Endothelial cell (in vitro differentiated cells): ENCODE measurements at regions not wholly inside any gene's neighbourhood (a gene's known extent, or its start where the extent isn't known, plus 50 kb on each side); places are given as distances from the start of the nearest gene placed in this dataset.
"Not testable (repeated sequence)": the region's sequence is repeated elsewhere in the genome, so short reads cannot be mapped to it uniquely, and the experiment has no call there.

ENCODE experiments used
- DNase-seq: peaks from one replicate; pipeline ENCODE4 v3.0.0; 2021; ENCODE audit warnings: low spot score
- H3K27ac Mint-ChIP-seq: one replicate; pipeline ENCODE4 v1.8.0; 2021; ENCODE audit warnings: mixed read lengths, inconsistent platforms; ENCODE audit not compliant: unreplicated experiment
- H3K27me3 Mint-ChIP-seq: one replicate; pipeline ENCODE4 v1.8.0; 2021; ENCODE audit warnings: mild to moderate bottlenecking, moderate library complexity, mixed read lengths, inconsistent platforms; ENCODE audit not compliant: unreplicated experiment
- H3K36me3 Mint-ChIP-seq: one replicate; pipeline ENCODE4 v1.8.0; 2021; ENCODE audit warnings: mild to moderate bottlenecking, low read depth, mixed read lengths, inconsistent platforms; ENCODE audit not compliant: unreplicated experiment
- H3K4me1 Mint-ChIP-seq: one replicate; pipeline ENCODE4 v1.8.0; 2021; ENCODE audit warnings: mild to moderate bottlenecking, mixed read lengths, inconsistent platforms; ENCODE audit not compliant: unreplicated experiment
- H3K4me3 Mint-ChIP-seq: one replicate; pipeline ENCODE4 v1.8.0; 2021; ENCODE audit warnings: mild to moderate bottlenecking, mixed read lengths, inconsistent platforms; ENCODE audit not compliant: unreplicated experiment
- H3K9me3 Mint-ChIP-seq: one replicate; pipeline ENCODE4 v1.8.0; 2021; ENCODE audit warnings: mixed read lengths, inconsistent platforms; ENCODE audit not compliant: unreplicated experiment
- CTCF ChIP-seq: fragments of 200-600 bp; sonication (generic); IDR thresholded peaks from one replicate; pipeline ENCODE4 v1.5.0; 2021; ENCODE audit warnings: antibody characterized with exemption; ENCODE audit not compliant: unreplicated experiment

DNA sequence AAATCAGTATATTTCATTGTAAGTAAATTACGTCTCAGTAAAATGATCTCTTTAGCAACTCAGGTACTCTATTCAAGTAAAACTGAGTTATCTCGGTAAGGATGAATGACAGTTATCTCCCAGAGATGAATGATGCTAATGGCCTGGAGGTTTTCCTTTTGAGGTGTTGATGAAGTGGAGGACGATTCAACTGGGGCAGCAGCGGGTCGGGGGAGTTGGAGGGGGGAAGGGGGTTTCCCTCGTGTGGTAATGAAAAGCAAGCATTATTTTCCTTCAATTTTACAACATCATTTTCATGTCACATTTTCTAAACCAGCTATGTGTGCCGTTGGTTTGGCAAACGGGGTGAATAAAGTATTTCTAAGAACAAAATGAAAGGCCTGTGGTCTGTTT lies 92.4 kb upstream of the ATXN3L start:
- no peak overlapping the region for H3K27ac Mint-ChIP-seq
- no peak for TF ChIP-seq CTCF
- no peaks in the 10 kb centered on the region for H3K27me3 Mint-ChIP-seq
- no peak overlapping the region for H3K4me3 Mint-ChIP-seq
- no peaks in the 10 kb centered on the region for H3K4me1 Mint-ChIP-seq
- no peaks in the 10 kb centered on the region for H3K36me3 Mint-ChIP-seq
- no peak for DNase-seq
- no peaks in the 10 kb centered on the region for H3K9me3 Mint-ChIP-seq

- TF ChIP-seq CTCF, result no peak
- Mint-ChIP-seq H3K4me3 (no peak overlapping the region), H3K27ac (no peak overlapping the region), H3K9me3 (no peaks in the 10 kb centered on the region), H3K4me1 (no peaks in the 10 kb centered on the region), H3K27me3 (no peaks in the 10 kb centered on the region), H3K36me3 (no peaks in the 10 kb centered on the region)
- DNase-seq, result no peak
Observed at GRCh38 chrX:13411496-13412207, 91.8 kb upstream of the ATXN3L start.

DNA sequence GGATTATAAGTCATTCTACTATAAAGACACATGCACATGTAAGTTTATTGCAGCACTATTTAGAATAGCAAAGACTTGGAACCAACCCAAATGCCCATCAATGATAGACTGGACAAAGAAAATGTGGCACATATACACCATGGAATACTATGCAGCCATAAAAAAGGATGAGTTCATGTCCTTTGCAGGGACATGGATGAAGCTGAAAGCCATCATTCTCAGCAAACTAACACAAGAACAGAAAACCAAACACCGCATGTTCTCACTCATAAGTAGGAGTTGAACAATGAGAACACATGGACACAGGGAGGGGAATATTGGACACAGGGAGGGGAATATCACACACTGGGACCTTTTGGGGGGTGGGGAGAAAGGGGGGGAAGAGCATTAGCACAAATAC lies 88.7 kb upstream of the ATXN3L start:
- not testable (repeated sequence) for H3K27me3 Mint-ChIP-seq, H3K36me3 Mint-ChIP-seq, H3K4me1 Mint-ChIP-seq, H3K4me3 Mint-ChIP-seq, DNase-seq, H3K27ac Mint-ChIP-seq, H3K9me3 Mint-ChIP-seq

GRCh38 chrX:13404777-13405176 lies 84.9 kb upstream of the ATXN3L start:
- not testable (repeated sequence) for H3K9me3 Mint-ChIP-seq, H3K27me3 Mint-ChIP-seq, H3K4me1 Mint-ChIP-seq, DNase-seq, H3K27ac Mint-ChIP-seq, H3K4me3 Mint-ChIP-seq, H3K36me3 Mint-ChIP-seq

- H3K27me3 Mint-ChIP-seq, result no peaks in the 10 kb centered on the region
Observed at GRCh38 chrX:13404364-13404763, 84.5 kb upstream of the ATXN3L start.

More at GRCh38 chrX:13404364-13404763, 84.5 kb upstream of the ATXN3L start:
- DNase-seq, result no peak
- Mint-ChIP-seq H3K4me3 (no peak overlapping the region), H3K27ac (no peak overlapping the region), H3K36me3 (no peaks in the 10 kb centered on the region), H3K9me3 (no peaks in the 10 kb centered on the region), H3K4me1 (no peaks in the 10 kb centered on the region)
- no peak for TF ChIP-seq CTCF
